ENCODE measurements at regions not wholly inside any gene's neighbourhood (a gene's known extent, or its start where the extent isn't known, plus 50 kb on each side); places are given as distances from the start of the nearest gene placed in this dataset.

DNA sequence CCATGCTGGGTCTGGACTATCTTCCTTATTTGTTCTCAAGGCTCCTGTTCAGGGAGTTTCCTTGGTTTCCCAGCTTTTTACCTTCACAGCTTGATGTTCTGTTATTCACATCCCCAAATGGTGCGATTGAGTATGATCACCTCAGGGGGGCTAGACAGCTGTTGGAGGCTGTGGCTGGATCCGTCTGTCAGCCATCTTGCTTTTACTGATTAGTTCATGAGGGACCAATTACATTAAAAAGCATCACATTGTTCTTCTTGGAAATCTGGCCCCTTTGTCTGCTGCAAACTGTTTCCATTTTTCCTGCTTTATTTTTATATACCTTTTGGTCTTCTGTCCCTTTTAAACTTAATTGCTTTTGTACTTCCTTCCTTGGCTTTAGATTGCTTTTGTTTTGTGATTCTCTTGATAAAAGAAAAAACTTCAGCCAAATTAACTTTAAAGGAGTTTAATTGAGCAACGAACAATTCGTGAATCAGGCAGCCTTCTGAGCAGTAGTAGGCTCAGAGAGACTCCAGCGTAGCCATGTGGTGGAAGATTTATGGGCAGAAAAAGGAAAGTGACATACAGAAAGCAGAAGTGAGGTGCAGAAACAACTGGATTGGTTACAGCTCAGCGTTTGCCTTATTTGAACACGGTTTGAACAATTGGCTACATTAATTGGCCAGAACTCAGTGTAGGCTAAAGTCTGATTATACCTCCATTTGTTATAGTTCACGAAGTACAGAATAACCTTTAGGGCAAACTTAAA lies 208.7 kb downstream of the AEBP2 start:
- Histone ChIP-seq H3K9ac (ENCODE audit: low read length) (no peak overlapping the region), H3K4me3 (ENCODE audit: low read length) (no peak overlapping the region), H3K36me3 (ENCODE audit: control insufficient read depth, insufficient read depth, low read length, severe bottlenecking) (no peaks in the 10 kb centered on the region), H3K9me3 (ENCODE audit: control insufficient read depth, low read length) (peaks cover 12% of the 10 kb centered on the region), H3K4me1 (ENCODE audit: control insufficient read depth, insufficient read depth, low read length) (peaks cover 11% of the 10 kb centered on the region), H3K27me3 (replicated peaks; ENCODE audit: control insufficient read depth, insufficient read depth, low read length) (no peaks in the 10 kb centered on the region)
- no peak for DNase-seq (ENCODE audit: low read depth)

DNA sequence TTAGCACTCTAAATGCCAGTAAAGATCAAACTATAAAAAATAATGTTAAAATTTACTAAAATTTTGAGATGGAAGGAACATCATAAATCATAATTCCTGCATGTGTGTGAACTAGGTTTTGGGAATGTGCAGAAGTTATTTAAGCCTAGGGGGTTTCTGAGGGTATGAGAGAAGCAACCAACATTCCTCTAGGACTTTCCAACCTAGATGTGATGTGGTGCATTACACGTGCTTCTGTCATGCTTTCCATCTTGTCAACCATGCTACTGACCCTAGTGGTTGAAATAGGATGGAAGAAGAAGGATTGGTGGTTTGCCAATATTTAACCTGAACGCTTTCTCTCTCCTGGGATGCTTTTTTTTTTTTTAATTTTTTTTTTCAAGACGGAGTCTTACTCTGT lies 209.3 kb downstream of the AEBP2 start:
- Histone ChIP-seq H3K27me3 (replicated peaks; ENCODE audit: control insufficient read depth, insufficient read depth, low read length) (no peaks in the 10 kb centered on the region), H3K9me3 (ENCODE audit: control insufficient read depth, low read length) (peaks cover 12% of the 10 kb centered on the region), H3K36me3 (ENCODE audit: control insufficient read depth, insufficient read depth, low read length, severe bottlenecking) (no peaks in the 10 kb centered on the region), H3K4me3 (ENCODE audit: low read length) (no peak overlapping the region), H3K9ac (ENCODE audit: low read length) (no peak overlapping the region), H3K4me1 (ENCODE audit: control insufficient read depth, insufficient read depth, low read length) (peaks cover 8% of the 10 kb centered on the region)
- no peak for DNase-seq (ENCODE audit: low read depth)

DNA sequence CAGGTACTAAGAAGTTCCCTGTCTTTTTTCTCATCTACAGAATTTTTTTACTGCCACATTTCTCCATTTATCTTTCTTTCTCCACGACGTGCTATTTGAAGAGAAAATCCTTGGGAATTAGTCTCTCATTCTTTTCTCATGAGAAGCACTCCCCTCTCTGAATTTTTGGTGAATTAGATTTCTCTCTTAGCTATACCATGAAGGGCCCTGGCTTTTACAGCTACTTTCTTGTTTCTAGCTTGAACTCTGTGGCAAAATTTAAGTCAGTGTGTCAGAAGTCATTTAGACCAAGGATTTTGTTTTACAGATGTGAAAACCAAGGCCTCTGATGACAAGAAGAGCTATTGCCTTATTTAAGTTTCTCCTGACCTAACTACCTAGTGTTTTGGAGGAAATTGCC lies 213.1 kb downstream of the AEBP2 start:
- Histone ChIP-seq H3K36me3 (ENCODE audit: control insufficient read depth, insufficient read depth, low read length, severe bottlenecking) (no peaks in the 10 kb centered on the region), H3K9ac (ENCODE audit: low read length) (peak overlapping the region; percentile 10)

GRCh38 chr12:19654650-19655376 lies 215.5 kb downstream of the AEBP2 start:
- Histone ChIP-seq H3K9ac (ENCODE audit: low read length) (peak overlapping the region; percentile 74), H3K4me3 (ENCODE audit: low read length) (peak overlapping the region; percentile 18), H3K4me1 (ENCODE audit: control insufficient read depth, insufficient read depth, low read length) (peaks cover 38% of the 10 kb centered on the region), H3K36me3 (ENCODE audit: control insufficient read depth, insufficient read depth, low read length, severe bottlenecking) (no peaks in the 10 kb centered on the region), H3K27me3 (replicated peaks; ENCODE audit: control insufficient read depth, insufficient read depth, low read length) (no peaks in the 10 kb centered on the region), H3K9me3 (ENCODE audit: control insufficient read depth, low read length) (no peaks in the 10 kb centered on the region)
- DNase-seq (ENCODE audit: low read depth) = peak; percentile 71

More for the DNA sequence above, 213.1 kb downstream of the AEBP2 start:
- Histone ChIP-seq H3K9me3 (ENCODE audit: control insufficient read depth, low read length) (no peaks in the 10 kb centered on the region), H3K4me1 (ENCODE audit: control insufficient read depth, insufficient read depth, low read length) (peaks cover 34% of the 10 kb centered on the region), H3K27me3 (replicated peaks; ENCODE audit: control insufficient read depth, insufficient read depth, low read length) (no peaks in the 10 kb centered on the region), H3K4me3 (ENCODE audit: low read length) (no peak overlapping the region)
- peak; percentile 43 for DNase-seq (ENCODE audit: low read depth)

DNA sequence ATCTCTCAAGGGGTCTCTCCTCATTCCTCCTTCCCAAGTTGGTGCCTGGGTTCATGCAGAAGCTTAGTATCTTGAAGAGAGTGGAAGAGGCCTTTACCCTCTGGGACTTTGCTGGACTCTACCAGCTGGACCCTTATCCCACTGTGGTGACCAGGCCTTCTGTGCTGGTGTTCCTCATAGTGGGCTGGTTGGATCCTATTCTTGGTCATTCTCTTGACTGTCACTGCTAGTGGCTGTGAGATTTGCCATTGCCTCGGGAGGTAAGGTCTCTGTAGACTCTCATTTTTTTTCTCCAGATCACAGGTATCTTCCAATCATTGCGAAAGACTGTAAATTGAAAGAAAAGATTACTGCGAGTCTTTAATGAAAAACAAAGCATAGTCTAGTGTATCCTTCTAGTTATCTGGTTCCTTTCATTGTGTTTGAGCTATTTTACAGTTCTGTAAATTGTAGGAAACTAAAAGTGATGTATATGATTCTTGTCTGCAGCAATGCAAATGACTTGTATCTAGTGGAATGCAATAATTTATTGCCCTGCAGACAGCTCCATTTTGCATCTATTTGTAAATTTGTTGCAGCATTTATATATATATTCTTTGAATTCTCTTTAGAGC lies 217.9 kb downstream of the AEBP2 start:
- peaks cover 38% of the 10 kb centered on the region for H3K4me1 ChIP-seq (ENCODE audit: control insufficient read depth, insufficient read depth, low read length)
- no peaks in the 10 kb centered on the region for H3K36me3 ChIP-seq (ENCODE audit: control insufficient read depth, insufficient read depth, low read length, severe bottlenecking)
- no peaks in the 10 kb centered on the region for H3K9me3 ChIP-seq (ENCODE audit: control insufficient read depth, low read length)
- H3K4me3 ChIP-seq (ENCODE audit: low read length) = no peak overlapping the region
- H3K9ac ChIP-seq (ENCODE audit: low read length) = no peak overlapping the region
- no peaks in the 10 kb centered on the region for H3K27me3 ChIP-seq (replicated peaks; ENCODE audit: control insufficient read depth, insufficient read depth, low read length)
- DNase-seq (ENCODE audit: low read depth) = peak; percentile 15

DNA sequence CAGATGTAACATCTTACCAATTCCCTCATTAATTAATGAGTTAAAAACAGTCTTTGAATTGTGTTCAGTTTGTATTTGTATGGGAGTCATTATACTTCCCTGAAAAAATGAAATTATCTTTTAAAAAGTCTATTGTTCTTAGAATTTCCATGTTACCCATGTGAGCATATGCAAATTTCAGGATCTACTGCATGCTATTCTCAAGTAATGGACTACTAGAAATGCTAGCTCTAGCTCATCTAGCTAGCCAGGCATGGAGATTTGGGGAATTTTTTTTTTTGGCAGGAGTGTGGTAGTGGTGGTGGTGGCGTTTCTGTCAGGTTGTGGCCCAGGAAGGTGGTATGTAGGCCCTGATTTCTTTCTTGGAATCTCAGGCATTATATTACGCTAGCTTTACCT lies 218.4 kb downstream of the AEBP2 start:
- H3K4me1 ChIP-seq (ENCODE audit: control insufficient read depth, insufficient read depth, low read length) = peaks cover 33% of the 10 kb centered on the region
- H3K27me3 ChIP-seq (replicated peaks; ENCODE audit: control insufficient read depth, insufficient read depth, low read length) = no peaks in the 10 kb centered on the region
- no peak overlapping the region for H3K9ac ChIP-seq (ENCODE audit: low read length)
- H3K36me3 ChIP-seq (ENCODE audit: control insufficient read depth, insufficient read depth, low read length, severe bottlenecking) = no peaks in the 10 kb centered on the region
- no peak for DNase-seq (ENCODE audit: low read depth)
- H3K9me3 ChIP-seq (ENCODE audit: control insufficient read depth, low read length) = no peaks in the 10 kb centered on the region
- no peak overlapping the region for H3K4me3 ChIP-seq (ENCODE audit: low read length)

GRCh38 chr12:19659086-19659485 lies 219.8 kb downstream of the AEBP2 start:
- no peaks in the 10 kb centered on the region for H3K9me3 ChIP-seq (ENCODE audit: control insufficient read depth, low read length)
- no peaks in the 10 kb centered on the region for H3K36me3 ChIP-seq (ENCODE audit: control insufficient read depth, insufficient read depth, low read length, severe bottlenecking)
- H3K9ac ChIP-seq (ENCODE audit: low read length) = no peak overlapping the region
- H3K4me1 ChIP-seq (ENCODE audit: control insufficient read depth, insufficient read depth, low read length) = peaks cover 27% of the 10 kb centered on the region
- H3K27me3 ChIP-seq (replicated peaks; ENCODE audit: control insufficient read depth, insufficient read depth, low read length) = no peaks in the 10 kb centered on the region
- no peak for DNase-seq (ENCODE audit: low read depth)
- no peak overlapping the region for H3K4me3 ChIP-seq (ENCODE audit: low read length)

- H3K36me3 ChIP-seq (ENCODE audit: control insufficient read depth, insufficient read depth, low read length, severe bottlenecking) = no peaks in the 10 kb centered on the region
- peaks cover 22% of the 10 kb centered on the region for H3K4me1 ChIP-seq (ENCODE audit: control insufficient read depth, insufficient read depth, low read length)
- H3K9me3 ChIP-seq (ENCODE audit: control insufficient read depth, low read length) = no peaks in the 10 kb centered on the region
- H3K4me3 ChIP-seq (ENCODE audit: low read length) = no peak overlapping the region
- no peak for DNase-seq (ENCODE audit: low read depth)
- no peaks in the 10 kb centered on the region for H3K27me3 ChIP-seq (replicated peaks; ENCODE audit: control insufficient read depth, insufficient read depth, low read length)
- H3K9ac ChIP-seq (ENCODE audit: low read length) = no peak overlapping the region
These were observed 220.2 kb downstream of the AEBP2 start for GRCh38 chr12:19659501-19659900.

DNA sequence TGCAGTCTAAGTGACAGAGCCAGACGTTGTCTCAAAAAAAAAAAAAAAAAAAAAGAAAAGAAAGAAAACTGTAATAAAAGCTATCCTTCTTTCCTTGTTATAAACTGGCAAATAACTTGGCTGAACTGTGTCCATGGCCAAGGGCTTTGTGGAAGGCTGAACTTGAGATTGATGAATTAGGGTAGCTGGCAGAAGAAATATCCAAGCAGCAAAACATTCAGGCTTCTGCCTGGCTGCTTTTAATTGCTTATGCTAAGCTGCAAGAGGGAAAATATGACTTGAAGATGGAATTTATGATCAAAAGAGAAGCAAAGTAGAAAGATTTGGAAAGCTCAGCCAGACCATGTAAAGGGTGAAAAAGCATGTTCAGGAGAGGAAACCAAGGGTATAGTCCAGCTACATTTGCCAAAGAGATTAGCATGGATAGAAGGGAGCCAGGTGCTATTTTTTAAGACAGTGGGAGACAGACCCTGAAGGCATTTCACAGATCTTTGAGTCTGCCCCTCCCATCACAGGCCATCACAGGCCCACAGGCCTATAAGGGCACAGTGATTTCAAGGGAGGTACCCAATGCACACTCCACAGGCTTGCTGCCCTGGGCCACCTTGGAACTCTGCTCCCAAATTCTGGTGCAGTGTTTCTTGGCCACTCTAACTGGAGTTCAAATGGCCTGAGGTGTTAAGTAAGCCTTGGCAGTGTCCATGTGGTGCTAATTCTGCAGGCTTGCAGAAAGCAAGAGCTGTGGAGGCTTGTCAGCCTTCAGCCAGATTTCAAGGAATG lies 226.0 kb downstream of the AEBP2 start:
- no peak overlapping the region for H3K9ac ChIP-seq (ENCODE audit: low read length)
- H3K4me3 ChIP-seq (ENCODE audit: low read length) = no peak overlapping the region
- DNase-seq (ENCODE audit: low read depth) = no peak
- H3K4me1 ChIP-seq (ENCODE audit: control insufficient read depth, insufficient read depth, low read length) = no peaks in the 10 kb centered on the region
- H3K9me3 ChIP-seq (ENCODE audit: control insufficient read depth, low read length) = no peaks in the 10 kb centered on the region
- H3K27me3 ChIP-seq (replicated peaks; ENCODE audit: control insufficient read depth, insufficient read depth, low read length) = no peaks in the 10 kb centered on the region
- H3K36me3 ChIP-seq (ENCODE audit: control insufficient read depth, insufficient read depth, low read length, severe bottlenecking) = no peaks in the 10 kb centered on the region

DNA sequence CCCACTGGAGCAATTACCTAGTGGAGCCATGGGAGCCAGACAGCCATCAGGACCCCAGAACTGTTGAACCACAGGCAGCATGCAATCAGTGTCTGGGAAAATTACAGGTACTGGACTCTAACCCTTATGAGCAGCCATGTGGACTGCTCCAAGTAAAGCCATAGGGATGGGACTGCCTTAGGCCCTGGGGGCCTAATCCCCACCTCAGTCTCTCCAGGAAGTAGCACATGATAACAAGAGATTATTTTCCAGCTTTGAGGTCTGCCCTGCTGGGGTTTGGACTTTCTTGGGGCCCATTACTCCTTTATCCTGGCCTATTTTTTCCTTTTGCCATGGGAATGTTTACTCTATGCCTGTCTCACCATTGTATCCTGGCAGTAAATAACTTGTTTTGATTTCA lies 226.8 kb downstream of the AEBP2 start:
- no peaks in the 10 kb centered on the region for H3K27me3 ChIP-seq (replicated peaks; ENCODE audit: control insufficient read depth, insufficient read depth, low read length)
- H3K9ac ChIP-seq (ENCODE audit: low read length) = no peak overlapping the region
- no peak overlapping the region for H3K4me3 ChIP-seq (ENCODE audit: low read length)
- no peaks in the 10 kb centered on the region for H3K9me3 ChIP-seq (ENCODE audit: control insufficient read depth, low read length)
- no peaks in the 10 kb centered on the region for H3K36me3 ChIP-seq (ENCODE audit: control insufficient read depth, insufficient read depth, low read length, severe bottlenecking)
- no peak for DNase-seq (ENCODE audit: low read depth)
- no peaks in the 10 kb centered on the region for H3K4me1 ChIP-seq (ENCODE audit: control insufficient read depth, insufficient read depth, low read length)

DNA sequence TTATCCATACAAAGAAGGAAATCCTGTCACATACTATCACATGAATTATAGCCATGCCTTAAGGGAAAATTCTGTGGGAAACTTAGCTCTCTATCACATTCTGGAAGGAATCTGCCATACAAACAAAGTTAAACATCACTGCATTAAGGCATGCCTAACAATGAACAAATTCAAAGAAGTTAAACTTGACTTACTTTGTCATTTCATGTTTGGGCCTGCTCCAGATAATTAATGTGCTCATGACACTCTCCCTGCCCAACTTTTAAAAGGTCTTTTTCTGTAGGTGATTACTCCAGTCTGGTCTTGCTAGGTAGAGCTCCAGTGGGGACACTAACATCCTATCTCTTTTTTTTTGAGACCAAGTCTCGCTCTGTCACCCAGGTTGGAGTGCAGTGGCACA lies 230.5 kb downstream of the AEBP2 start:
- no peak for DNase-seq (ENCODE audit: low read depth)
- Histone ChIP-seq H3K9me3 (ENCODE audit: control insufficient read depth, low read length) (no peaks in the 10 kb centered on the region), H3K4me3 (ENCODE audit: low read length) (no peak overlapping the region), H3K4me1 (ENCODE audit: control insufficient read depth, insufficient read depth, low read length) (no peaks in the 10 kb centered on the region), H3K9ac (ENCODE audit: low read length) (no peak overlapping the region), H3K27me3 (replicated peaks; ENCODE audit: control insufficient read depth, insufficient read depth, low read length) (no peaks in the 10 kb centered on the region), H3K36me3 (ENCODE audit: control insufficient read depth, insufficient read depth, low read length, severe bottlenecking) (no peaks in the 10 kb centered on the region)
